A673 (cell line): ENCODE measurements at regions not wholly inside any gene's neighbourhood (a gene's known extent, or its start where the extent isn't known, plus 50 kb on each side); places are given as distances from the start of the nearest gene placed in this dataset.

ENCODE experiments used
- EZH2 ChIP-seq: fragments of 200-600 bp; sonication (generic); IDR thresholded peaks from 2 replicates; pipeline ENCODE4 v1.6.1; 2017; ENCODE audit warnings: borderline replicate concordance, low read depth, mild to moderate bottlenecking, mixed read lengths, antibody characterized with exemption, low read length; ENCODE audit not compliant: poor library complexity, severe bottlenecking
- TF ChIP-seq, protein P1 (sequence below): fragments of 300-800, 200-600 bp; sonication (generic); conservative IDR thresholded peaks from 2 replicates; pipeline ENCODE4 v1.5.1; 2017; ENCODE audit warnings: low read depth, mild to moderate bottlenecking, antibody characterized with exemption, low read length, moderate library complexity, mixed read lengths

DNA sequence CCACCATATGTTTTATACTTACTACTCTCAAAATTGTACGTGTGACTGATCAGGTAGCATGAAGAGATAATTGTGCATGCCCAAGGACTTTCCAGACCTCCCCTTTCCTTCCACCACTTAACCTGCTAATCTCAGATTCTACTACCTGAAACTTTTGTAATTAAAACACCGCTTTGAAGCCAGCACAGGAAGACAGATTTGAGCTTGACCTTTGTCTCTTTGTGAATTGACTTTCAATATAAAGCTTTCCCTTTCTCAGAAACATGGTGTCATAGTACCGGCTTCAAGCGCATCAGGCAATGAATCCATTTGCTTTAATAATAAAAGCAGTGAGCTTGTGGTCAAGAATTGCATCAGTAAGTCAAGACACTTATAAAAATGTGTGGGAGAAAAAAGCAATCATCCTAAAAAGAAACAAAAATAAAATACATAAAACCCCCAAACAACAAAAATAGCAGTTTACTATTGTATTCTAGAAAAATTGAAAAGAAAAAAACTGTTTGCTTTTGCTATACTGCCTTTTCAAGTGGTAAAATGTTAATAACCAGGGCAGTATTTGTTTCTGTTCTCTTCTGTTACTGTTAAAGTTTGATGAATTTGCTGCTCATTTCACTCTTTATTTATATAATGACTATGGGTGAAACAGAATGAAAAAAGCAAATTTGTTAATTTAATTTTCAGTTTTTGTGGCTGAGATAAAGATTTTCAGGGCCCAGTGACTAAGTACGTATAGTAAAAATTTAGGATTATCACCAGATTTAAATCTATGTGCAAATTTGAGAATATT is 2075.3 kb downstream of the PCDH9 start:
- TF ChIP-seq, protein P1, sequence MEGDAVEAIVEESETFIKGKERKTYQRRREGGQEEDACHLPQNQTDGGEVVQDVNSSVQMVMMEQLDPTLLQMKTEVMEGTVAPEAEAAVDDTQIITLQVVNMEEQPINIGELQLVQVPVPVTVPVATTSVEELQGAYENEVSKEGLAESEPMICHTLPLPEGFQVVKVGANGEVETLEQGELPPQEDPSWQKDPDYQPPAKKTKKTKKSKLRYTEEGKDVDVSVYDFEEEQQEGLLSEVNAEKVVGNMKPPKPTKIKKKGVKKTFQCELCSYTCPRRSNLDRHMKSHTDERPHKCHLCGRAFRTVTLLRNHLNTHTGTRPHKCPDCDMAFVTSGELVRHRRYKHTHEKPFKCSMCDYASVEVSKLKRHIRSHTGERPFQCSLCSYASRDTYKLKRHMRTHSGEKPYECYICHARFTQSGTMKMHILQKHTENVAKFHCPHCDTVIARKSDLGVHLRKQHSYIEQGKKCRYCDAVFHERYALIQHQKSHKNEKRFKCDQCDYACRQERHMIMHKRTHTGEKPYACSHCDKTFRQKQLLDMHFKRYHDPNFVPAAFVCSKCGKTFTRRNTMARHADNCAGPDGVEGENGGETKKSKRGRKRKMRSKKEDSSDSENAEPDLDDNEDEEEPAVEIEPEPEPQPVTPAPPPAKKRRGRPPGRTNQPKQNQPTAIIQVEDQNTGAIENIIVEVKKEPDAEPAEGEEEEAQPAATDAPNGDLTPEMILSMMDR: no peak
- TF ChIP-seq EZH2: no peak
